DMS53 treated with DMSO at 0.1 percent for 48 hours (cell line): ENCODE measurements at regions not wholly inside any gene's neighbourhood (a gene's known extent, or its start where the extent isn't known, plus 50 kb on each side); places are given as distances from the start of the nearest gene placed in this dataset.
A peak's percentile ranks its signal among the peaks of the same experiment; 100 is the strongest.

Experiments used
- DNase-seq: peaks from one replicate; lab custom pipeline; 2025; ENCODE audit not compliant: unreplicated experiment; lab: John Stamatoyannopoulos, UW

DNA sequence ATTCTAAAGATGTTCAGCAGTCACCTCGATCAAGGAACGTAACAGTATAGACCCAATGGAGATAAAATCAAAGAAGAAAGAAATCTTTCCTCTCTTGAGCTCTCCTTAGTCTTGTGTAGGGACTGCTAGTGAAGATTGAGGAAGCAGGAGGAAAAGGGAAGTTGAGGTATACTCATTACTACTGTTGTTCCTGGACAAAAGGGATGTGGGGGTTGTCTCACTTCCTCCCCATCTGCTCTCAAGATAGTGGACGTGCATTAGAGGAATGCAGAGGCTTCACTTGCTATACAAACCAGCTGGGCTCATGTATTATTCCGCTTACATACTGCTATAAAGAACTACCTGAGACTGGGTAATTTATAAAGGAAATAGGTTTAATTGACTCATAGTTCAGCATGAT lies 208.9 kb upstream of the ARHGEF9 start:
- DNase-seq = no peak

DNA sequence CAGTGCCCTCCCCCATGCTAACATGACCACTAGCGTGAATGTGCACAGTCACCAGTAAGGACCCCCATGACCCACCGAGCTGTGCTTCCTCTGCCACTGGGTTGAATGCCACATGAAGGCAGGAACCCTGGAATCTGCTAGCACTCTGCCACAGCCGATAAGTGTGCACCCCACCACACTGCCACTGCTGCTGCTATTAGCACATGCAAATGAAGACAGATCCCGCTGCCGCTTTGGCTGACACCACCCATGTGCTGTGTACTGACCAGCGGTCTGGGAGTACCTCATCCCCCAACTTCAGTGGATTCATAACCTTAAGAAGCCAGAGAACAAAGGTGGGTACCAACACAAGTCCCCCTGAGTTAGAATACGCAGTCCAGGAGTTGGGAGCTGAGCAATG lies 200.9 kb upstream of the ARHGEF9 start:
- no peak for DNase-seq

DNA sequence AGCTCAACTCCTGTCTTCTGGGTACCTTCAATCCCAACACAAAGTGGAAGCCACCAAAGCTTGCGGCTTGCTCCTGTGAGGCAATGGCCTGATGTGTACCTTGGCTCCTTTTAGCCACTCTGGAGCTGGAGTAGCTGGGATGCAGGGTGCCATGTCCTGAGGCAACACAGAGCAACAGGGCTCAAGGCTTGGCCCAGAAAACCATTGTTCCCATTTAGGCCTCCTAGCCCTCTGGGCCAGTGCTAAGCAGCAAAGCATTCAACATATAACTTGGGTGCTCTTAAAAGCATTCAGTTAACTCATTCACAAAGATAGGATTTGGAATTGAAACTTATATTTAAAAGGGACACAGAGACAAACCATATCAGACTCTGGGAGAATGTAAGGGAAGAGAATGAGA lies 194.5 kb upstream of the ARHGEF9 start:
- no peak for DNase-seq

DNA sequence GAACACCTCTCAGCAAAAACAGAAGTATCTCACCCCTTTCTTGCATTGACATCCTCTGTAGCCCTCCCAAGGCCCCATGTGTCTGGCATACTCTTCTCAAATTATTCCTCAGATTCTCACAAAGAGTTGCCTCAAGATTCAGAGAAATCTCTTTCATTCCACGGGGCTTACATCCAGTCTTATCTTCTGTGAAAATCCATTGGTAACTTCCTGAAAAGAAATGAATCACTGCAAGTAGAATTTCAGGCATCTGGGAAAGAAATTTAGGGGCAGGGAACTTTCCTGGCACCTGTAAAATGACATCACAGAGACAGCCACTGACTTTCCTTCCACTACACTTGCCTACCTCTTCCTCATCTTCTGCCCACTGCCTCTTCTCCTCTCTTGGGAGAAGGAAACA lies 182.5 kb upstream of the ARHGEF9 start:
- DNase-seq = no peak

DNA sequence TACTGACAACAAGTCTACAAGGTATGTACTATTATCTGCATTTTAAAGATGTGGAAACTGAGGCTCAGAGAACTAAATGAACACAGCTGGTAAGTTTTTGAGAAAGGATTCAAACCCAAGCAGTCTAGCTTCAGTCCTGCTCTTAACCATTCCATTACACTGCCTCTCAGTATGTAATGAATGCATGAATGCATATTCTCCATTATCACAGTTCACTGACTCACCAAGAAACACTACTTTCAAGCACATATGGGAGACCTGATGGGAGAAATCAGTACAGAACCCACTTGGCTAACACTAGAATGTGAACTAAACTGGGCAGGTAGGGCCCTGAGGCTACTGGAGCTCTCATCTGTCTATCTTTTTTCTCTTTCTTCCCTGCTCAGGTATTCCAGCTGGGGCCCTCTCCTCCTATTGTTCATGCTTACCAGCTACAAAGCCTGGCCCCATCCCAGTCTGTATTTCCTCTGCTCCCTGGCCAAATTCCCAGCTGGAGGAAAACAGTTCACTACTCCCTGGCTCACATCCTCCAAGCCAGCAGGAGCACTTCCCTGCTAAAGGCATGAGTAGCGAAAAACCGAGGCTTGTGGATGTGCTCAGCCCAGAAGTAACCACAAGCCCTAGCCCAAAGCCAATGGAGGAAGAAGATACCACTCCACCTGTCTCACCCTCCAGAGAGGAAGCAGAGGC lies 178.2 kb upstream of the ARHGEF9 start:
- DNase-seq = no peak

DNA sequence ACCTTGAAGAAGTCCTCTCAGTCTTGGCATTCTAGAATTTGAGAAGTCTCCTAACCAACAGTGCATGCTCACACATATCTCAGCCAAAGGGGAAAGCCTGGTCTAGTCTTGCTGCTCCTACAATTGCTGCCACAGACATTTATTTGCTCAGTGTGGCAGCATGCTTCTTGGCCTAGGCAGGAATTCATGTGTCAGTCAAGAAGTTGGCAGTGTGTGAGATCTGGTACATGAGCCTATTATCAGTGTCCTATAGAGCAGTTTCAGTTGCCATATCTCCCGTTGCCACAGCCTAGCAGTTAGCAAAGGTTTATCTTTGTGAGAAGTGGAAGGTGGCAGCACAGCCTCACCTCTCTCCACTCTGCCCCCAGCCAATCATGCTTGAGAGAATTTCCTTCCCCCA lies 176.9 kb upstream of the ARHGEF9 start:
- DNase-seq = no peak

DNA sequence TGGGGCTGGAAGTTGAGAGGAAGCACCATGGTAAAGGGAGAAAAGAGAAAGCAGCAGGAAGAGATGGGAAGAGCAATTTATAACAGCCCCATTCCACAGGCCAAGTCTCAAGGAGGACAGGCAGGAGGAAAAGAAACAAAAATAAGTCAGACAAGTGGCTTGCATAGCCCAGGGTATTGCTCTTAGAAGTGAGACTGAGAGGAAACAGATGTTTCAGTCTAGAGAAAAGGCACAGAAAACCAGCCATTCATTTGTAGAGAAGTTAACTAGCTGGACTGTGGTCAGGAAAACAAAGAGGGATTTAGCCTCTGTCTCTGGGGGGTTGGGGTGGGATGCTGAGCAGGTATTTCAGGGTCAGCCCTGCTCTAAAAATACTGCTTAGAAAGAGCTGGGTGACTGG lies 175.0 kb upstream of the ARHGEF9 start:
- no peak for DNase-seq

DNA sequence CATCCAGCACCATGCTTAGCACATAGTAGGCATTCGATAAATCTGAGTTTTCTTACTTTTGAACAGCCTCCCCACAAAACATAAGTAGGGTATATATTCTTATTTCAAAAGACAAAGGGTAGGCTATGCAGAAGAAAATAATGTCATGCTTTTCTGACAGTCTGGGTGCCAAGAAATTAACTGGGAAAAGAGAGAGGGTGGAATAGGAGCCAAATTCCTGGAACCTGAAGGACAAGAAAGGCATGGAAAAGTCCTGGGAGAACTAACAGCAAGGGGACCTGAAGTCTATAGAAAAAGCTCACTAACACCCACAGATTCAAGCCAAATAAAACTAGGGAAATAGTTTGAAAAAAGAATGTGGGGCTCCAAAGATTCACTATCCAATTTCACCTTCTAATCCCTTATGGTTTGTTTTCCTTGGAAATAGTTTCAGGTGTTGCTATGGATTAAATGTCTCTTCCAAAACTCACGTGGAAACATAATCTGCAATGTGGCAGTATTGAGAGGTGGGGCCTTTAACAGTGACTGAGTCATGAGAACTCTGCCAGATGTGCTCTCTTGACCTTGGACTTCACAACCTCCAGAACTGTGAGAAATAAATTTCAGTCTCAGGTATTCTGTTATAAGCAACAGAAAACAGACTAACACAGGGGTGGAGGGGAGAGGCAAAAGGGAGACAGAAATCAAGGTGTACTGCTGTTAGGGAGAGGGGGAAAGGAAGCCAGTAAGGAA lies 173.3 kb upstream of the ARHGEF9 start:
- no peak for DNase-seq

DNA sequence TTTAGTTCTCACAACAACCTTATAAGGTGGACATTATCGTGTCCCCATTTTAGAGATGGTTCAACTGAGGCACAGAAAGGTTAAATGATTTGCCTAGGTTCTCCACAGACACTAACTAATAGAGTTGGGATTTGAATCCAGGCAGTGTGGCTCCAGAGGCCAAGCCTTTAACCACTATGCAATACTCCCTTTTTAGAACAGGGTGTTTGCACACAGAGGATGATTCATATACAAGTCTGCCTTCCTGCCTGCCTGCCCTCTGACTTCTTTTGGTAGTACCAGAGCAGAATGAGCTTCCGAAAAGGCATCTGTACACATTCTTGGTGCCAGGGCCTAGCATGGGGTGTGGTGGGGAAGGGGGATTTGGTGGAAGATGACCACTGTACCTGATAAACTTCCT lies 150.8 kb upstream of the ARHGEF9 start:
- DNase-seq = no peak

DNA sequence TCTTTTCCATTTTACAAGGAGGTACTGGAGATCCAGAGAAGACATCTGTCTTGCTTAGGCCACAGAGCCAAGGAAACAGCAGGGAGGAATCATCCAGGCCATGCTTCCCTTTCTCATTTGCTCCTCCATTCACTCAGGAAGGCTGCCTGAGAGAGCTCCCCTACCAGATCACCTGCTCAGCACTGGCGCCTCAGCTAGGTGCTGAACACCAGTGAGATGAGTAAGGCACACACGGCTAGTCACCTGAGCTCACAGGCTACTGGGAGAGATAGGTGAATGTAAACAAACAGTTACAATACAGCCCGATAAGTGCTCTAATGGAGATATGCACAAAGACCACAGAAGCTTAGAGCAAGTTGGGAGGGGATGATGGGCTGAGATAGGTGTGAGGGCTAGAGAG lies 149.8 kb upstream of the ARHGEF9 start:
- DNase-seq = no peak

DNA sequence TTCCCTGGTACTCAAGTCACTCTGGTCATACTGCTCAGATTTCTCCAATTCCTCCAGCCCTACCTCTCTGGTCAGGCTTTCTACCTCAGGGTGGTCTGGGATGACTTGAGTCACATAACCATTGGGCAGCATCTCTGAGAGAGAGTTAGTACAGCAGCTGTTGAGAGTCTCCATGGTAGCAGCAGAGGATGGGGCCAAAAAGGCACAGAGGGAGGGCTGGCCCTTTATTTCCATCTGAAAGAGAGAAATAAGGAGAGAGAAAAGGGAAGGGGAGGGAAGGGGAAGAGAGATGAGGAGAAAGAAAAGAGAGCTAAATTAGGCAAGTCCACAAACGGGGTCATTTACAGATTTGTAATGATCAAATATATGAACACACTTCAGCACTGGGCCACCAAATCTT lies 149.1 kb upstream of the ARHGEF9 start:
- DNase-seq = no peak

DNA sequence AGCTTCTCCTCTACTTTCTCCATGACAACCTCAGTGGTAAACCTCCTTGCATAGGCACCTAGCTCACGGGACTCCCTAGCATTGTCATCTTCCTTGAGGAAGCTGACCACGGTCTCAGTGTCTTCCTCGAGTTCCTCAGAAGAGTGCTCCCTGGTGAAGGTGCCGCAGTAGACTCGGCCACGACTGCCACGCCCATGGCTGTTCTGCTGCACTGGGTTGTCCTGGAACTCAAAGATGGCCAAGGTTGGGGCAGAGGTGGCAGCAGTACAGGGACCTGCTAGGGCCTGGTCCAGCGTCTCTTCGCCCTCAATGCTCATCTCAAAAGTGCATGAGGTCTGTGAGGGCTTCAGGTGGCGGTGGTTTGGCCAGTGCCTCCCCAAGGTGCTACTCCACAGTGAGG lies 147.9 kb upstream of the ARHGEF9 start:
- DNase-seq = no peak

DNA sequence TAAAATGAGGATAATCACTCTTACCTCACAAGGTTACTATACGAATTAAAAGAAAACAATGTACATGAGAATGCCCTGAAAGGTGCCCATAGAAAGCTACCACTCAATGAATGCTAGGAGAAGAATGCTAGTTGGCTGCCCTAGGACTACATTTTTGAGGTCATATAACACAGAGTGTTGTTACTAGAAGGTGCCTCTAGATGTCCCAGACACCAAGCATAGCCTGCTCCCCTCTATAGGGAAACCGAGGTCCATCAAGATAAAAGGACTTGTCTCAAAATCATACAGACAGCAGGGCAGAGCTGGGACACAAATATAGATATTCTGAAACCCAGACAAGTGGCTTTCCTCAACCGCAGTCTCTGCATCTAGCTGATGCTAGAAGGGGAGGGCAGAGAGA lies 147.0 kb upstream of the ARHGEF9 start:
- DNase-seq = no peak

DNA sequence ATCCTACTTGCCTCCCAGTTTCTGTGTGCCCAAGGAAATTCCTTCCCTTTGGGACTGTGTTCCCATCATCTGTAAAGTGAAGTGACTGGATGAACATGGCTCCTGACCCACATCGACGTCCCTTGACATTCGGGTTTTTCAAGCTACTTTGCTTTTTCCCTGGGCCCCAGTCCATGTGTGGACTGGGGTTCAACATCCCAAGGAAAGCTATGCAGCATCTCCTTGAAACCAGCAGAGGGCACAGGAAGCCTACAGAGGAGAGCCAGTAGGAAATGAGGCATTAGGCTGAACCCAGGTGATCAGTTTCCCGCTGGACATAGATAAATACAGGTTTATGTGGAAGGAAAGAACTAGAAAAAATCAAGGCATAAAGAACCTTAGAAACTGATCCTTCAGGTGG lies 145.1 kb upstream of the ARHGEF9 start:
- peak; percentile 13 for DNase-seq

DNA sequence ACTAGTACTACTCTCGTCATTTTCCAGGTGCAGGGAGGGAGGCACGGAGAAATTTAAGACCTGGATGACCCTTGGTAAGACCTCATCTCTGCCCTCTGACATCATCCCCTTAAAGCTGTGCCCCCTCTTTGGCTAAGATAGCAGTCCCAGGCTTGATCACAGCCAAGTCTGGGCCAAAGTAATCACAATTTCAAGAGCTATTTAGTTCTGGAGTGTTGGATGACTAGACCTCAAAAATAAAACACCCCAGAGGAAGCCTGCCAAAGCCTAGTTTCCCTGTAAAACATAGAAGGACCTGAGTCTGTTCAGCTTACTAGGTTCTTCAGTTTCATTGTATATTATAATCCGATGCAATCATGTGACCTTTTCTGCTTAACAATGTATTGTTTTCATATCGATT lies 144.6 kb upstream of the ARHGEF9 start:
- DNase-seq = no peak

DNA sequence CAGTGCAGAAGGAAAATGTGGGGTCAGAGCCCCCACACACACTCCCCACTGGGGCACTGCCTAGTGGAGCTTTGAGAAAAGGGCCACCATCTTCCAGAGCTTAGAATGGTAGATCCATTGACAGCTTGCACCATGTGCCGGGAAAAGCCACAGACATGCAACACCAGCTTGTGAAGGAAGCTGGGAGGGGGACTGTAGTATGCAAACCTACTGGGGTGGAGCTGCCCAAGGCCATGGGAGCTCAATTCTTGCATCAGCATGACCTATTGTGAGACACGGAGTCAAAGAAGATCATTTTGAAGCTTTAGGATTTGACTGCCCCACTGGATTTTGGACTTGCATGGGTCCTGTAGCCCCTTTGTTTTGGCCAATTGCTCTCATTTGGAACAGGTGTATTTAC lies 142.8 kb upstream of the ARHGEF9 start:
- DNase-seq = no peak

DNA sequence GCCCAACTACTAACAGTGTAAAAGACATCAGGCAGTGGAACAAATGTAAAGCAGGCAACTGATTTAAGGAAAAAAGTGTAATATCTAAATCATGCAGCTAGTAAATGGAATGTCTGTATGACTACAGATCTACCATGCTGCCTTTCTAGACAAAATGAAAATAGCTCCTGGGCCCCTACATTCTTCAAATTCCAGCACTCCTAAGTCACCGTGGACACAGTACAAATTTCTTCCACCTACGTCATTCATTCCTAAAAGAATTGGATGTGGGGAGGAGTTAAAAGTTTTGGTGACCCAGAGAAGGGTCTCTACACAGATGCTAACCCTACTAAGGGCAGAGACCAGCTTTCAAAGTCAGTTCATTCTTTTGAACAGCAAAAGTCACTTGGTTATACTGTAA lies 137.2 kb upstream of the ARHGEF9 start:
- DNase-seq = no peak

DNA sequence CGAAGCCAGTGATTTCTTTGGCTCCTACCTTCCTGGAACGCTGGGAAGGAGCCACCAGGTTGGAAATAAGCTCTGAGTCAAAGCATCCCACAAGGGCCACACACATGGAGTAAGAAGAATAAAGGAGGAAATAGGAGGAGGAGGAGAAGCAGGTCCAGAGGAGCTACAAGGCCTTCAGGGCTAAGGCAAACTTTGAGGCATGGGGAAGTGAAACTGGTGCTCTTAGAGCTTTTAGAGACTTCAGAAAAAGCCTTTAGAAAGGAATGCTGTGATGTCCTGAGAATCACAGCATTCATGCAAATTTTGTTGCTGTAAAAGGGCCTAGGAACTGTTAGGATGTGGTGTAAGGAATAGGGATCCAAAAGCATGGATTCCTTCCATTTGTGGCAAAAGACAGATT lies 135.9 kb upstream of the ARHGEF9 start:
- DNase-seq = no peak

DNA sequence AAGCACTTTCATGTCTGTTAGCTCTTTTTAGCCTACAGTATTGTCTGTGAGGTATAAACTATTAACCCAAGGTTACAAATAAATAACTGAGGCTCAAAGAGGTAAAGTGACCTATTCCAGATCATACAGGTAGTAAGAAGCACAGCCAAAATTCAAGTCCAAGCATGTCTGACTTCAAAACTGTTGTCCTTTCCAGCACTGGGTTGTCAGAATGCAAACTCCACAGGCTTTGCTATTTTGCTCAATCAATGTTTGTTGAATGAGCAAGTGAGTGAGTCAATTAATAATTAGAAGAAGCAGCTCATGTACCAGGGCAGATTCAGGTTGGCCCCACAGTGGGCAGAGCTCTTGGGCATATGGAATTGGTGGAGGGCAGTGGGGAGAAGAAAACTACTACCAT lies 134.1 kb upstream of the ARHGEF9 start:
- DNase-seq = no peak

DNA sequence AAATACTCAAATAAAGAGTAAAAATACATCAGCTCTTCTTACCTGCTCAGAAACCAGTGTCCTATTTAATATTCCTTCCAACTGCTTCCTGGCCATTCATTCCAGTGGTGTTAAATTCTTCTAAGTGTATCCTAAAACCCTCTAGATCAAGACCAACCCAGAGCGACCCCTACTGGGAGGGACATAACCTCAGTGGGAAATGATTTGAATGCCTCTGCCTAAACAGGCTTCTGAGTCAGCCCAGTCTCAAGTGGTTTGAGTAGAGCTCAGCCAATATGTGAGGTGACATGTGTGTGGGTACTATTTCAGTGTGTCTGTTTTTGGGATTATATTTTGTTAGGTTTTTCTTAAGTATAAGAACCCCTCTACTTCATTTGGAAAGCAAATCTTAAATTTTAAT lies 133.6 kb upstream of the ARHGEF9 start:
- DNase-seq = peak; percentile 26

DNA sequence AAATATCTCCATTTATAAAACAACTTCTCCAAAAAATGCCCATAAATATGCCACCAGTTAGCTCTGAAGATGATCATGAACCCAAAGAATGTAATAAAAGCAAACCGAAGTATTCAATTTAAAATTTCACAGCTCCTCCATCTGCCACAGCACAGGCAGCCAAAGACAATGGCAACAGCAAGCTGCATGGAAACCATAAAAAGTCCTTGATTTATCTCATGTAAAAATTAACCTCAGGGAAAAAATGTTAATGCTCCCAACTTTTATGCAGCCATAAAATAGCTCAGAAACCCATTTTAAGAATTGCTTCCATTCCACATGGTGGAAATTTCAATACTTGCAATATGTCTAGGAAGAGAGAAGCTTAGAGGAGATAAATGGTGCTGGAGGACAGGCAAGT lies 132.3 kb upstream of the ARHGEF9 start:
- DNase-seq = no peak

DNA sequence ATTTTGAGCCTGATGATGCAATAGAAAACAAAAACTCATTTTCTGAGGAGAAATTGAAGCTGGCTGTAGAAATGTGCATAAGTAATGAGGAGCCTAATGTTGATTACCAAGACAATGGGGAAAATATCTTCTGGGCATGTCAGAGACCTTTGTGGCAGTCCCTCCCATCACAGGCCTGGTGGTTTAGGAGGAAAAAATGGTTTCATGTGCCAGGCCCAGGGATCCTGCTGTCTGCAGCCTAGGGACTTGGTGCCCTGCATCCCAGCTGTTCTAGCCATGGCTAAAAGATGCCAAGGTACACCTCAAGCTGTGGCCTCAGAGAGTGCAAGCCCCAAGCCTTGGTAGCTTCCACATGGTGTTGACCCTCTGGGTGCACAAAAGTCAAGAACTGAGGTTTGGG lies 128.7 kb upstream of the ARHGEF9 start:
- DNase-seq = no peak

DNA sequence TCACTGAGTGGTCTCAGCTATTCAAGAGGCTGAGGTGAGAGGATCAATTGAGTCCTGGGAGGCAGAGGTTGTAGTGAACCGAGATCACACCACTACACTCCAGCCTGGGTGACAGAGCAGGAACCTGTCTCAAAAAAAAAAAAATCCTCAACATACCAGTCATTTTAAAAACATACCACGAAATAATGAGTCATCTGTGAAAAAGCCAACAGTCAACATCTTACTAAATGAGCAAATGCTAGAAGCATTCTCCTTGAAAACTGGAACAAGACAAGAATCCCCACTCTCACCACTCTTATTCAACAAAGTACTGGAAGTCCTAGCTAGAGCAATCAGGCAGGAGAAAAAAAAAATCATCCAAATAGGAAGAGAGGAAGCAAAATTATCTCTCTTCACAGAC lies 104.0 kb upstream of the ARHGEF9 start:
- DNase-seq = no peak
